GM23248 (cell line): ENCODE measurements at regions not wholly inside any gene's neighbourhood (a gene's known extent, or its start where the extent isn't known, plus 50 kb on each side); places are given as distances from the start of the nearest gene placed in this dataset.

Experiments used
- DNase-seq: peaks from one replicate; pipeline ENCODE4 v3.0.0-alpha.2; 2015
- H2AFZ ChIP-seq: fragments of 200-600 bp; sonication (generic); 2 replicates; pipeline ENCODE4 v1.6.1; 2016; ENCODE audit warnings: antibody characterized with exemption
- H3F3A ChIP-seq: fragments of 200-600 bp; sonication (generic); 2 replicates; pipeline ENCODE4 v1.6.1; 2016; ENCODE audit warnings: mild to moderate bottlenecking, antibody characterized with exemption, mixed run types; ENCODE audit not compliant: insufficient read depth
- H3K27ac ChIP-seq: fragments of 200-600 bp; sonication (generic); 2 replicates; pipeline ENCODE4 v1.5.1; 2016; ENCODE audit warnings: mild to moderate bottlenecking
- H3K27me3 ChIP-seq: fragments of 200-600 bp; sonication (generic); replicated peaks from 2 replicates; pipeline ENCODE4 v1.6.1; 2016; ENCODE audit warnings: mild to moderate bottlenecking; ENCODE audit not compliant: insufficient read depth
- H3K36me3 ChIP-seq: fragments of 200-600 bp; sonication (generic); 2 replicates; pipeline ENCODE4 v1.6.1; 2016; ENCODE audit warnings: low read depth, mild to moderate bottlenecking
- H3K4me1 ChIP-seq: fragments of 200-600 bp; sonication (generic); 2 replicates; pipeline ENCODE4 v1.6.1; 2016; ENCODE audit warnings: mild to moderate bottlenecking; ENCODE audit not compliant: insufficient read depth
- H3K4me2 ChIP-seq: fragments of 200-600 bp; sonication (generic); one replicate; pipeline ENCODE4 v1.6.1; 2016; ENCODE audit warnings: mild to moderate bottlenecking; ENCODE audit not compliant: unreplicated experiment
- H3K4me3 ChIP-seq: fragments of 200-600 bp; sonication (generic); 2 replicates; pipeline ENCODE4 v1.5.1; 2016; ENCODE audit warnings: mild to moderate bottlenecking
- H3K79me2 ChIP-seq: fragments of 200-600 bp; sonication (generic); 2 replicates; pipeline ENCODE4 v1.6.1; 2016; ENCODE audit warnings: mild to moderate bottlenecking; ENCODE audit not compliant: insufficient read depth
- H3K9ac ChIP-seq: fragments of 200-600 bp; sonication (generic); 2 replicates; pipeline ENCODE4 v1.6.1; 2016; ENCODE audit warnings: mild to moderate bottlenecking
- H3K9me2 ChIP-seq: fragments of 200-600 bp; sonication (generic); 2 replicates; pipeline ENCODE4 v1.6.1; 2016; ENCODE audit warnings: mixed run types, mild to moderate bottlenecking, moderate library complexity; ENCODE audit not compliant: insufficient read depth
- H3K9me3 ChIP-seq: fragments of 200-600 bp; sonication (generic); one replicate; pipeline ENCODE4 v1.6.1; 2017; ENCODE audit warnings: low read depth
- H4K20me1 ChIP-seq: fragments of 200-600 bp; sonication (generic); 2 replicates; pipeline ENCODE4 v1.6.0; 2016; ENCODE audit not compliant: insufficient read depth
- EZH2 ChIP-seq: fragments of 200-600 bp; sonication (generic); IDR thresholded peaks from 2 replicates; pipeline ENCODE4 v1.6.1; 2018; ENCODE audit warnings: antibody characterized with exemption, mild to moderate bottlenecking; ENCODE audit not compliant: insufficient read depth, poor library complexity, severe bottlenecking
- EZH2phosphoT487 ChIP-seq: fragments of 200-600 bp; sonication (generic); IDR thresholded peaks from 2 replicates; pipeline ENCODE4 v1.6.1; 2018; ENCODE audit warnings: antibody characterized with exemption, moderate library complexity, mild to moderate bottlenecking, low read depth; ENCODE audit not compliant: insufficient read depth
- WGBS, 2 experiments: methylation state at CpG; one replicate each; pipeline ENCODE4 v1.1.6; 2015 to 2017; ENCODE audit warnings: low lambda C conversion rate in 2 of 2, low coverage in 1 of 2; ENCODE audit errors: missing lambda C conversion rate in 2 of 2; 5-methylcytosine and 5-hydroxymethylcytosine counted together
- in situ Hi-C: fragments of 300-500 bp; cut with MboI; formaldehyde crosslinking; loops from 2 replicates; pipeline ENCODE4 v1.15.0; 2020

DNA sequence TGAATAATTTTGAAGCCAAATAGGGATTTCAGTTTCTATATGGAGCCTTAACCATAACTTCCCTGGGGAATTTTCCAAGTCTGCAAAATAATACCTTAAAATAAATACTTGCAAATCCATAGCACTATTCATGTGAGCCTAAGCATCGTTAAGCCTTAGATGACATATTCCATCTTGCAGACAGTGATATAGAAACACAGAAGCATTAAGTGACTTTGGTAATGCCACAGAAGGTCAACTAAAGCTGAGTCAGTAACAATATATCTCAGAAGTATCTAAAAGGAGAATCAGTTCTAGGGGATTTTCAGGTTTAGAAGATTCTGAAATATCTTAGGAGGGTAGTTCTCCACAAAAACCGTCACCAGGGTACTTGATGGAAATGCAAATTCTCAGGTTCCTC, 163.4 kb upstream of the COL1A2 start:
- no peaks in the 10 kb centered on the region for H3F3A ChIP-seq
- no peaks in the 10 kb centered on the region for H3K79me2 ChIP-seq
- DNase-seq, result no peak
- no peak overlapping the region for H3K27ac ChIP-seq
- no peaks in the 10 kb centered on the region for H3K36me3 ChIP-seq
- H3K9me3 ChIP-seq, result no peaks in the 10 kb centered on the region
- no peak overlapping the region for H3K4me2 ChIP-seq
- no peak overlapping the region for H3K9ac ChIP-seq
- H3K27me3 ChIP-seq, result no peaks in the 10 kb centered on the region
- no peaks in the 10 kb centered on the region for H3K4me1 ChIP-seq
- H3K9me2 ChIP-seq, result no peaks in the 10 kb centered on the region
- TF ChIP-seq EZH2 (no peak), EZH2phosphoT487 (no peak)
- no peak overlapping the region for H2AFZ ChIP-seq
- 89 to 91% methylated on average over 2 of the region's 2 CpGs for WGBS, 2 experiments
- no peaks in the 10 kb centered on the region for H4K20me1 ChIP-seq
- in situ Hi-C loops, result loop anchor here (25.0 kb wide), 1 partner anchor 444 kb away; no protein-coding TSS in a partner anchor
- no peak overlapping the region for H3K4me3 ChIP-seq

DNA sequence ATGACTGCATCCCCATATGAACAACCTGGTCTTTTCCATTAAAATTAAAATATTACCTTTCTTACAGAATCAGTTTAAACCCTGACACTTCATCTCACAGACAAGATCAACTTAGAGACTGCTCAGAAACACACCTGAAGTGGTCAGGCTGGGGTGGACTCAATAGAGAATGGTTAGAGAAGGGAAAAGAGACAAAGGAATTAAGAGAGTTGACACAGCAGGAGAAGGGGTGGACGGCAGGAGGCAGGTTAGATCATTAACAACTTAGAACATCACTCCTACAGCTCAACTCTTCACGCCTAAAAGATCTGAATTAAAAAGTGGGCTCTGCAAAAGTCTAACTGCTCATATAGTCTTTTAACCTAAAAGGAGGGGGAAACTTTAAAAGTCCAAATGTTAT, 157.7 kb upstream of the COL1A2 start:
- no peak overlapping the region for H3K27ac ChIP-seq
- no peaks in the 10 kb centered on the region for H3K9me3 ChIP-seq
- no peaks in the 10 kb centered on the region for H3K27me3 ChIP-seq
- TF ChIP-seq EZH2 (no peak), EZH2phosphoT487 (no peak)
- H3K4me3 ChIP-seq, result no peak overlapping the region
- no peaks in the 10 kb centered on the region for H3K36me3 ChIP-seq
- no peak overlapping the region for H3K9ac ChIP-seq
- WGBS, 2 experiments, result 88 to 92% methylated on average over 2 of the region's 2 CpGs
- H3K4me1 ChIP-seq, result peaks cover 5% of the 10 kb centered on the region; the same call in 1 of the 2 replicates
- H4K20me1 ChIP-seq, result no peaks in the 10 kb centered on the region
- no peaks in the 10 kb centered on the region for H3K79me2 ChIP-seq
- DNase-seq, result no peak
- in situ Hi-C loops, result loop anchor here (25.0 kb wide), 1 partner anchor 450 kb away; no protein-coding TSS in a partner anchor
- H3K4me2 ChIP-seq, result no peak overlapping the region
- no peak overlapping the region for H2AFZ ChIP-seq
- H3K9me2 ChIP-seq, result no peaks in the 10 kb centered on the region
- H3F3A ChIP-seq, result no peaks in the 10 kb centered on the region

DNA sequence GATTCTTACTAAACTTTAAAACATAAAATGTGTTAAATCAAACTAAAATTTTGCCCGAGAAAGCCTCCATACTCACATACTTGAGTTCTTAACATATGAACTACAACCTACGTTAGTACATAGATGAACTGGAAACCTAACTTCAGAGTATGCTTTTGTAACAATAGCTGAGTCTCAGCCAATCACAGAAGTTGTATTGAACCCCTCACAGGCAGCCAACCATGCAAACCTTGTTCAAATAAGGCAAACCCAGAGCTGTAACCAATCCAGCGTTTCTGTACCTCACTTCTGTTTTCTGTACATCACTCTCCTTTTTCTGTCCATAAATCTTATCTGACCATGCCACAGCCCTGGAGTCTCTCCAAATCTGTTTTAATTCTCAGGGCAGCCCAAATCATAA, 157.3 kb upstream of the COL1A2 start:
- in situ Hi-C loops, result loop anchor here (25.0 kb wide), 1 partner anchor 450 kb away; no protein-coding TSS in a partner anchor
- Histone ChIP-seq H3F3A (no peaks in the 10 kb centered on the region), H3K36me3 (no peaks in the 10 kb centered on the region), H3K79me2 (no peaks in the 10 kb centered on the region), H3K4me2 (no peak overlapping the region), H3K4me3 (no peak overlapping the region), H4K20me1 (no peaks in the 10 kb centered on the region), H3K9ac (no peak overlapping the region), H2AFZ (no peak overlapping the region), H3K27ac (no peak overlapping the region), H3K9me3 (no peaks in the 10 kb centered on the region), H3K27me3 (no peaks in the 10 kb centered on the region), H3K4me1 (peaks cover 5% of the 10 kb centered on the region; the same call in 1 of the 2 replicates), H3K9me2 (no peaks in the 10 kb centered on the region)
- WGBS, 2 experiments, result 96% methylated on average over 3 of the region's 3 CpGs
- DNase-seq, result no peak
- TF ChIP-seq EZH2 (no peak), EZH2phosphoT487 (no peak)

DNA sequence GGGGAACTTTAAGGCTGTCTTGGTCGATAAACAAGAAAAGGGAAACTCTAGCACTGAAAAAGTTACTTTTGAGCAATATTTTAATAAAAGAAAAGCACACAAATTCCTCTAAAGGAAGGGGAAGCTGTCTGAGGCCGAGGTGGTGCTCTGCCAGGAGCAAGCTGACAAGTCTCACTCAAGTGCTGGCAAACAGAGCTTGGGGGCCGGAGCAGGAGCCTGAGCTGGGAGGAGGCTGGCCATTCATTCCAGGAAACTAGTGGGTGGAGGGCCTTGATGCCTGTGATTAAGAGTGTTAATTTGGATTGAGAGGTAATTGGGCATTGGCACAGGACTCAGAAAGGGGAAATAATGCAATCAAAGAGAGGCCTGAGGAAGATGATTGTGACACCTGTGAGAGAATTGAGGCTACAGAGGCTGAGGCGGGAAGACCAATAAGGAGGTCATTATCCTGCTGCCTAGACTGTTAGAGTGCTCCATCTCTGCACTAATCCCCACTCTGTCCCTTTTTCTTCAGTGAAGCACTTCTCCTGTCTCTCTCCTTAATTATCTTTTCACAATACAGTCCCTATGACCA, 154.9 kb upstream of the COL1A2 start:
- Histone ChIP-seq H2AFZ (peak overlapping the region; percentile 43; the same call in 1 of the 2 replicates), H4K20me1 (no peaks in the 10 kb centered on the region), H3K27me3 (no peaks in the 10 kb centered on the region), H3F3A (no peaks in the 10 kb centered on the region), H3K9me2 (no peaks in the 10 kb centered on the region; the same call in 1 of the 2 replicates), H3K9ac (no peak overlapping the region), H3K9me3 (no peaks in the 10 kb centered on the region), H3K27ac (no peak overlapping the region), H3K4me3 (no peak overlapping the region), H3K79me2 (no peaks in the 10 kb centered on the region), H3K4me2 (peak overlapping the region; percentile 9), H3K36me3 (no peaks in the 10 kb centered on the region), H3K4me1 (peaks cover 8% of the 10 kb centered on the region; the same call in 1 of the 2 replicates)
- 58 to 59% methylated on average over 4 of the region's 4 CpGs for WGBS, 2 experiments
- TF ChIP-seq EZH2 (no peak), EZH2phosphoT487 (no peak)
- in situ Hi-C loops, result loop anchor here (25.0 kb wide), 1 partner anchor 452 kb away; no protein-coding TSS in a partner anchor
- no peak for DNase-seq
